ENCODE measurements at regions not wholly inside any gene's neighbourhood (a gene's known extent, or its start where the extent isn't known, plus 50 kb on each side); places are given as distances from the start of the nearest gene placed in this dataset.

DNA sequence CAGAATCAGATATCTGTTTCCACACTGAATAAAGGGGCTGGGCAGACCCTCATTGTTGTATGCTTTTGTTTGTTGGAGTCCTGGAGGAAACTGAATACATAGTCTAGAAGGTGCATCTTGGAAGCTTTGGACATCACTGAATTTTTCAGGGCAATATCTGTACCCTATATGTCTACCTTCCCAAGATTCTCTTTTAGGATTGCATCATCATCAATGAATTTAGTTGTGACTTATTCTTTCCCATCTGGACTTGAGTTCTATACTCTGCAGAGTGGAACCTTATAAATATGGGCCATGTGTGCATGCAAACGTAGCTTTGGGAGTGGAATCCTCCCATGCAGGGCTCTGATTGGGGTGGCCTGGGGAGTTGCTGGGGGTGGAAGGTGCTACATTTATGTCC, 60.7 kb upstream of the PROKR2 start:
- H2AFZ ChIP-seq (ENCODE audit: low read length), result no peak overlapping the region

DNA sequence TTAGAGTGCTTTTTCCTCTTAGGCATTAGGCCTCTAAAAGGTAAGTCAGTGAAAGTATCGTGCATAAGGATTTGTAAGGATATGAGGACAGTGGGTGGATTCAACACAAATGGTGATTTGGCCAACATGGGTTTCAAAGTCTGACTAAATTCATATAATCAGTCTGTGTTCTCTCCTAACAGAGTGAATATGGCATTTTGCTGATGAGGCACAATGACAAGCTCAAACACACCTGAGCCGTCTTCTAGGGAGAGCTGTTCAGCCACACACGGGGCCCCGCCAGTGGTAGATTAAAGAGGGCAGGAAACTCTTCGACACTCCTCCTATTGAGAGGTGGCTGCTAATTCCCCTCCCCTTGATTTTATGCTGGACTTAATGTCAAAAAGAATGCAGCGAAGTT, 59.5 kb upstream of the PROKR2 start:
- Histone ChIP-seq H3K9me3 (ENCODE audit: insufficient read depth, low read depth, low read length) (no peaks in the 10 kb centered on the region), H3K4me1 (ENCODE audit: insufficient read depth, low read length, poor library complexity, severe bottlenecking) (no peaks in the 10 kb centered on the region), H2AFZ (ENCODE audit: low read length) (no peak overlapping the region), H4K20me1 (ENCODE audit: insufficient read depth, low read length, poor library complexity, severe bottlenecking) (no peaks in the 10 kb centered on the region), H3K27me3 (ENCODE audit: insufficient read depth, low read length, poor library complexity, severe bottlenecking) (no peaks in the 10 kb centered on the region), H3K9me2 (replicated peaks; ENCODE audit: low read depth, low read length) (no peaks in the 10 kb centered on the region), H3K9ac (ENCODE audit: low read depth, low read length, poor library complexity, severe bottlenecking) (no peak overlapping the region), H3F3A (ENCODE audit: low read depth) (no peaks in the 10 kb centered on the region), H3K4me2 (ENCODE audit: low read depth, low read length, poor library complexity, severe bottlenecking) (no peak overlapping the region), H3K79me2 (ENCODE audit: insufficient read depth, low read length) (no peaks in the 10 kb centered on the region), H3K36me3 (ENCODE audit: insufficient read depth, low read length) (no peaks in the 10 kb centered on the region), H3K4me3 (ENCODE audit: low read length, poor library complexity, severe bottlenecking) (no peak overlapping the region)
- TF ChIP-seq, protein P1, sequence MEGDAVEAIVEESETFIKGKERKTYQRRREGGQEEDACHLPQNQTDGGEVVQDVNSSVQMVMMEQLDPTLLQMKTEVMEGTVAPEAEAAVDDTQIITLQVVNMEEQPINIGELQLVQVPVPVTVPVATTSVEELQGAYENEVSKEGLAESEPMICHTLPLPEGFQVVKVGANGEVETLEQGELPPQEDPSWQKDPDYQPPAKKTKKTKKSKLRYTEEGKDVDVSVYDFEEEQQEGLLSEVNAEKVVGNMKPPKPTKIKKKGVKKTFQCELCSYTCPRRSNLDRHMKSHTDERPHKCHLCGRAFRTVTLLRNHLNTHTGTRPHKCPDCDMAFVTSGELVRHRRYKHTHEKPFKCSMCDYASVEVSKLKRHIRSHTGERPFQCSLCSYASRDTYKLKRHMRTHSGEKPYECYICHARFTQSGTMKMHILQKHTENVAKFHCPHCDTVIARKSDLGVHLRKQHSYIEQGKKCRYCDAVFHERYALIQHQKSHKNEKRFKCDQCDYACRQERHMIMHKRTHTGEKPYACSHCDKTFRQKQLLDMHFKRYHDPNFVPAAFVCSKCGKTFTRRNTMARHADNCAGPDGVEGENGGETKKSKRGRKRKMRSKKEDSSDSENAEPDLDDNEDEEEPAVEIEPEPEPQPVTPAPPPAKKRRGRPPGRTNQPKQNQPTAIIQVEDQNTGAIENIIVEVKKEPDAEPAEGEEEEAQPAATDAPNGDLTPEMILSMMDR (conservative IDR thresholded peaks at IDR 0.05; ENCODE audit: low read length), result no peak
- TF ChIP-seq EZH2phosphoT487 (IDR thresholded peaks at IDR 0.05; ENCODE audit: borderline replicate concordance), result no peak

More for the DNA sequence above, 60.7 kb upstream of the PROKR2 start:
- H3K27me3 ChIP-seq (ENCODE audit: insufficient read depth, low read length, poor library complexity, severe bottlenecking), result no peaks in the 10 kb centered on the region
- H3K9me3 ChIP-seq (ENCODE audit: insufficient read depth, low read depth, low read length), result no peaks in the 10 kb centered on the region
- H3K4me1 ChIP-seq (ENCODE audit: insufficient read depth, low read length, poor library complexity, severe bottlenecking), result no peaks in the 10 kb centered on the region
- no peaks in the 10 kb centered on the region for H3K9me2 ChIP-seq (replicated peaks; ENCODE audit: low read depth, low read length)
- no peaks in the 10 kb centered on the region for H3K36me3 ChIP-seq (ENCODE audit: insufficient read depth, low read length)
- H3K79me2 ChIP-seq (ENCODE audit: insufficient read depth, low read length), result no peaks in the 10 kb centered on the region
- H3K4me2 ChIP-seq (ENCODE audit: low read depth, low read length, poor library complexity, severe bottlenecking), result no peak overlapping the region
- no peak for TF ChIP-seq EZH2phosphoT487 (IDR thresholded peaks at IDR 0.05; ENCODE audit: borderline replicate concordance)
- TF ChIP-seq, protein P1 (conservative IDR thresholded peaks at IDR 0.05; ENCODE audit: low read length), result no peak
- H3F3A ChIP-seq (ENCODE audit: low read depth), result no peaks in the 10 kb centered on the region
- no peak overlapping the region for H3K4me3 ChIP-seq (ENCODE audit: low read length, poor library complexity, severe bottlenecking)
- no peaks in the 10 kb centered on the region for H4K20me1 ChIP-seq (ENCODE audit: insufficient read depth, low read length, poor library complexity, severe bottlenecking)
- no peak overlapping the region for H3K9ac ChIP-seq (ENCODE audit: low read depth, low read length, poor library complexity, severe bottlenecking)

DNA sequence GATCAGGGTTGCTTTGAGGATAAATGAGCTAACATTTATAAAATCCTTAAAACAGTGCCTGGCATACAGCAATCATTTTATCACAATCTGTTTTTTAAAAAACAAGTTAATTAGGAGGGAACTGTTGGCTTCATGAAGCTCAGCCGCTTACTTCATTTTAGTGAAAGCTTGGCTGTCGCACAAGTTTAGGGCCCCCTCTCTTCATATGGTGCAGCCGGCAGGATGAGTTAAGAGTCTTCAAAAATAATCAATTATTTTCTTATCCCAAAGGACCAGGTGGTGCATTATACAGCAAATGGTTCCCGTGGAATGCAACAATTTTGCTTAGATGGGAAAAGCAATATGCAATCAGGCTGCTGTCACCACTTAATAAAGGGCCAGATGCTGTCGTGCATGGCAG, 57.4 kb upstream of the PROKR2 start:
- TF ChIP-seq, protein P1 (conservative IDR thresholded peaks at IDR 0.05; ENCODE audit: low read length), result no peak
- no peak for TF ChIP-seq EZH2phosphoT487 (IDR thresholded peaks at IDR 0.05; ENCODE audit: borderline replicate concordance)
- Histone ChIP-seq H3K4me3 (ENCODE audit: low read length, poor library complexity, severe bottlenecking) (no peak overlapping the region), H3K4me2 (ENCODE audit: low read depth, low read length, poor library complexity, severe bottlenecking) (no peak overlapping the region), H3K79me2 (ENCODE audit: insufficient read depth, low read length) (no peaks in the 10 kb centered on the region), H3K4me1 (ENCODE audit: insufficient read depth, low read length, poor library complexity, severe bottlenecking) (no peaks in the 10 kb centered on the region), H2AFZ (ENCODE audit: low read length) (no peak overlapping the region), H3K9me3 (ENCODE audit: insufficient read depth, low read depth, low read length) (no peaks in the 10 kb centered on the region), H3K36me3 (ENCODE audit: insufficient read depth, low read length) (no peaks in the 10 kb centered on the region), H3F3A (ENCODE audit: low read depth) (no peaks in the 10 kb centered on the region), H4K20me1 (ENCODE audit: insufficient read depth, low read length, poor library complexity, severe bottlenecking) (no peaks in the 10 kb centered on the region), H3K9me2 (replicated peaks; ENCODE audit: low read depth, low read length) (no peaks in the 10 kb centered on the region), H3K9ac (ENCODE audit: low read depth, low read length, poor library complexity, severe bottlenecking) (no peak overlapping the region), H3K27me3 (ENCODE audit: insufficient read depth, low read length, poor library complexity, severe bottlenecking) (no peaks in the 10 kb centered on the region)
